HL-60 (cell line): ENCODE measurements at regions not wholly inside any gene's neighbourhood (a gene's known extent, or its start where the extent isn't known, plus 50 kb on each side); places are given as distances from the start of the nearest gene placed in this dataset.

Source experiments
- CTCF ChIP-seq: IDR thresholded peaks from one replicate; pipeline ENCODE4 v1.5.1; 2011; ENCODE audit warnings: low read length, control low read depth, inconsistent platforms; ENCODE audit not compliant: insufficient read depth
- POLR2AphosphoS5 ChIP-seq: IDR thresholded peaks from 2 replicates; pipeline ENCODE4 v1.6.1; 2012; ENCODE audit warnings: low read depth
- REST ChIP-seq: IDR thresholded peaks from 2 replicates; pipeline ENCODE4 v1.6.1; 2012; ENCODE audit warnings: low read depth; ENCODE audit not compliant: insufficient replicate concordance

- TF ChIP-seq CTCF (no peak), POLR2AphosphoS5 (no peak), REST (no peak)
These were observed 213.7 kb upstream of the MGMT start for GRCh38 chr10:129253161-129253864.
